HG03095 (cell line): ENCODE measurements at regions not wholly inside any gene's neighbourhood (a gene's known extent, or its start where the extent isn't known, plus 50 kb on each side); places are given as distances from the start of the nearest gene placed in this dataset.
"Not testable (repeated sequence)": the region's sequence is repeated elsewhere in the genome, so short reads cannot be mapped to it uniquely, and the experiment has no call there.

Experiments
- ATAC-seq: cut with Tn5 transposase; IDR thresholded peaks from one replicate; pipeline ENCODE4 v1.9.1; 2021; ENCODE audit warnings: moderate library complexity; ENCODE audit not compliant: unreplicated experiment

DNA sequence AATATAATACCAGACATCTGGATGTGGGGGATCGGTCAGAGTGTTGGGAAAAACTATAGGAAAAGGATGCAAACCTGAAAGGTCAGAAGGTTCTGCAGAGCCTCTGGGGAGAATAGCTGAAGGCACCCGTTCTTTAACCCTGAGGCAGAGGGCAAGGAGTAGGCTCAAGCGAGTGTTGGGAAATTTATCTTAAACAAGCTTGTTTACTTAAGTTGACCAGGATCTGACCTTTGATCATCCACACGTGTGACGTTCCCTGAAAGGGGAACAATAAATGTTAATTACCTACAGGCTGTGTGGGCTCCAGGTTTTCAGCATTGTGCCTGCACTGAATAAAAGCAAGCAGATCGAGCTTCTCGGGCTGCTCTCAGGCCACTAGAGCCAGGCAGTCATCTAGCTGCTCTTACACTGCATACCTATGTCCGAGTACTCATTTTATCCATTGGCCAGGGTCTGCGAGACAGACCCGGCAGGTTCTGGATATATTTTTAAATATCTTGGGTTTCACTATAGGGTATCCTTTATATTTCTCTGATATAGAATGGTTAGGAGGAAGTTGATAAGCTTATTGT, 400.6 kb upstream of the CHST9 start:
- no peak for ATAC-seq

GRCh38 chr18:27583466-27583865, 398.4 kb upstream of the CHST9 start:
- no peak for ATAC-seq

- ATAC-seq, result no peak
Observed at GRCh38 chr18:27582760-27583412, 397.8 kb upstream of the CHST9 start.

DNA sequence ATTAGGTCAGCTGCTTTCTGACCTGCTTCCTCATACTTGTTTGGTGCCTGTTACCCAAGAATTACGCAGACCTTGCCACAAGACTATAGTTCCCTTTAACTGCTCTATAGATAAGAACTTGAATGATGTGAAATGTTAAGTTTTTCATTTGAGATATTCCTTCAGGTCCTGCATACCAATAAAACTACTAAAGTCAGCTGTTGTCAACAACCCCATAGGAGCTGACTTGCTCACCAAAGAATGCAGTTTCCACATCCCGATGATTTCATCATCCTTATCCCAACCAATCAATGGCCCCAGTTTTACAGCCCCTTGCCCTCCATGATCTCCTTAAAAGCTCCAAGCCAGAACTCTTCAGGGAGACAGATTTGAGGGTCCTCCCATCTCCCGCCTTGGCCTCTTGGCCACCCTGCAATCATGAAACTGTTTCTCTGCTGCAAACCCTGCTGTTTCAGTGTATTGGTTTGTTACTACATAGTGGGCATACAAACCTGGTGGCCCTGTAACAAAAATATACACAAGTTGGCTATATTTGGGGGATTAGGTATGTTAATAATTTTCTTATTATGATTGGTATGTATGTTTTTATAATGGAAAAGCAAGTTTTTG, 396.3 kb upstream of the CHST9 start:
- ATAC-seq, result no peak

DNA sequence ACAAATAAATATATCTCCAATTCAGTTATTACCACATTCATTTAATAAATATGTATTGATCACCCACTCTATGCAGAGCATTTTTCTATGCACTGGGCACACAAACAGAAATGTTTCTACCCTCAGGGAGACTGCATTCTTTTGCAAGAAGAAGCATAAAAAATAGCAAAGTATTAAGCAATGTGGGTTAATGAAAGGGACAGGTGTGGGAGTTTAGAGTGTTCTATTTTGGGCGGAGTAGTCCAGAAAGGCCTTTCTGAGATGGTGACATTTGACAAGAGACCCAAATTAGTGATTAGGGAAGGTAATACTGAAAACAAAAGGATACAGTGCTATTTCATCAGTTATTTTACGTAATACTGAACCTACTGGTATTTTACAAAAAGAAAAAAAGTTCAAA, 394.3 kb upstream of the CHST9 start:
- ATAC-seq, result no peak

GRCh38 chr18:27577752-27578151, 392.6 kb upstream of the CHST9 start:
- ATAC-seq, result no peak

DNA sequence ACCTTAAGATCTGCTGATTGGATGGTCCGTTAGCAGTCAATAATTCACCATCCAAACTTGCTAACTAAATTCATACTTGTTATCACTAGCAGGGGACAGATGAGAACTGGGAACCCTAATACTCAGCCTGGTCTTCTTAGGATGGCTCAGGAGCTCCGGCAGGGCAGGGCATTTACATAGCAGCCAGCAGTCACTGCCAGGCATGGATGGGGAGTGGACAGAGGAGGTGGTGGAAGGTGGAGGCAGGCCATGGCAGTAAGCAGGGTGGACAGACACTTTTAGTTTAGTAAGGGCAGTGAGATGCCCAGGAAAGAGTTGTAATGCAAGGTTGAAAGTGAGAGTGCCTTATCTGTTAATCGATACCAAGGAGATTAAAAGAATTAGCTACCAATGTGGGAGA, 392.2 kb upstream of the CHST9 start:
- ATAC-seq, result no peak

- ATAC-seq, result no peak
Observed at GRCh38 chr18:27567434-27567833, 382.3 kb upstream of the CHST9 start.

DNA sequence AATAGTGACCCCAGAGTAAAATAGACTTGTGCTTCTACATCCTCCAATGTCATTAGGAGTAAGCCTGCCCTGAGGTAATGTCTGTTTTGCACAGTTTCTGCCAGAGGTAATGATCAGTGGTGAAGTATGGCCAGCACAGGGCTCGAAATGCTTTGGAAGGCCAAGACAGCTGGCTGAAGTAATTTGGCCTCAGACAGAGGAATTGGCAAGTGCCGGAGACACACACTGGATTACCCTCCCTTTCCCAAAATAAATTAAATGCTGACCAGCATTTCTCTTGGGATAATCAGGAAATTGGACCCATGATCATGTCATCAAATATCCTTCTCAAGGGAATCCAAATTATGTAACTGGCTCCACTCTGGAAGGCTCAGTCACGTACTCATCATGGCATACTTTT, 379.0 kb upstream of the CHST9 start:
- ATAC-seq, result no peak

- no peak for ATAC-seq
Observed at GRCh38 chr18:27558388-27559155, 373.5 kb upstream of the CHST9 start.

- no peak for ATAC-seq
Observed at GRCh38 chr18:27556741-27557140, 371.6 kb upstream of the CHST9 start.

DNA sequence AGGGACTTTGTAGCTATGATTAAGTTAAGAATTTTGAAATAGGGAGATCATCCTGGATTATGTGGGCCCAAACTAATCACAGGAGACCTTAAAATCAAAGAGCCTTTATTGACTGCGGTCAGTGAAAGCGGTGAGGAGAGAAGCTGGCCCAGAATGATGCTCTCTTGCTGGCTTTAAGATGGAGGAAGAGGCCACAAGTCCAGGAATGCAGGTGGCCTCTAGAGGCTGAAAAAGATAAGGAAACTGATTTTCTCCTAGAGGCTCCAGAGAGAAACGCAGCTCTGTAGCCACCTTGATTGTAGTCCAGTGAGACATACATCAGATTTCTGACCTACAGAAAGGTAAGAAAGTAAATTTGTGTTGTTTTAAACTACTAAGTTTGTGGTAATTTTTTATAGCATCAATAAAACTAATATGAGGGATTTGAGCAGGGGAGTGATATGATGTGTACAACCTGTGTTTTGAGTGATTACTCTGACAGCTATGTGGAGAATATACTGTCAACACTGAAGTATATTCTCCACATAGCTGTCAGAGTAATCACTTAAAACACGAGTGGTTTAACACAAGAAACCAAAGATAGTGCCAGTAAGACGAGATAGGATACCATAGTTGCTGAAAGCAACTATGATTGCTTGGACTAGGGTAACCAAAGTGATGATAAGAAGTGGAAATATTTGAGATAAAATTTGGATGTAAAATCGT, 364.4 kb upstream of the CHST9 start:
- ATAC-seq, result no peak

DNA sequence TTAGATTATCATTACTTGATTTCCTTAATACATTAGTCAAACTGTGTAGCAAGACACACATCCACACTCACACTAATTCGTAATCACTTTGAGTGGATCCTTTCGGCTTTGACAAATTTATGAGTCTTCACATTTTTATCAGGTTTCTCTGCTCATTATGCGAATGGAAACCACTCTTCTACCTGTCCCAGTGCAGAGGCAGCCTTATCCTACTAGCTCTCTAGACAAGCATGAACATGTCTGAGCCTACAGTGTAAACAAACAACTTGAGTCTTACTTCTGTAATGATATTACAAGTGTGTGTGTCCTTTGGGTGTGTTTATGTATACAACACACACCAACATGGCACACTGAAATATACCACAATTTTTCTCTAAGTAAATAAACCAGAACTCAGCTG, 361.9 kb upstream of the CHST9 start:
- no peak for ATAC-seq

GRCh38 chr18:27544206-27544605, 359.1 kb upstream of the CHST9 start:
- no peak for ATAC-seq

DNA sequence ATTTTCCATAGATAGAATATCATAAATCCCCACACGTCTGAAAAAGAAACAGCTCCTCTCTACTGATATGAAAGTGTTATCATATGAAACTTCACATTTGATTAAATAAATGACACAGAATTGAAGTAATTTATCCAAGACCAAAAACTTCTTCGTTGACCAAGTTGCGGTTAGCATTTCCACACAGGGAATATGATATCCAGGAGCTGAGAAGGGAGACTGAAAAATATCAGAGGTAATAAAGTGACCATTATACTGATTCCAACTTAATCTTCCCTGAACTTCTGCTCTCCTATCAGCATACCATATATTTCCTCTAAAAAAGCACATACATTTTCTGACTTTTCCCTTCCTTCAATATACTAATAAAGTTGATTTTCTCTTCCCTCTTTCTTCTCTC, 356.2 kb upstream of the CHST9 start:
- ATAC-seq, result no peak

GRCh38 chr18:27540111-27540510, 355.0 kb upstream of the CHST9 start:
- ATAC-seq, result no peak

GRCh38 chr18:27528925-27529521, 343.9 kb upstream of the CHST9 start:
- ATAC-seq, result no peak

- no peak for ATAC-seq
Observed at GRCh38 chr18:27527856-27528255, 342.7 kb upstream of the CHST9 start.

GRCh38 chr18:27520401-27520800, 335.3 kb upstream of the CHST9 start:
- ATAC-seq, result no peak

DNA sequence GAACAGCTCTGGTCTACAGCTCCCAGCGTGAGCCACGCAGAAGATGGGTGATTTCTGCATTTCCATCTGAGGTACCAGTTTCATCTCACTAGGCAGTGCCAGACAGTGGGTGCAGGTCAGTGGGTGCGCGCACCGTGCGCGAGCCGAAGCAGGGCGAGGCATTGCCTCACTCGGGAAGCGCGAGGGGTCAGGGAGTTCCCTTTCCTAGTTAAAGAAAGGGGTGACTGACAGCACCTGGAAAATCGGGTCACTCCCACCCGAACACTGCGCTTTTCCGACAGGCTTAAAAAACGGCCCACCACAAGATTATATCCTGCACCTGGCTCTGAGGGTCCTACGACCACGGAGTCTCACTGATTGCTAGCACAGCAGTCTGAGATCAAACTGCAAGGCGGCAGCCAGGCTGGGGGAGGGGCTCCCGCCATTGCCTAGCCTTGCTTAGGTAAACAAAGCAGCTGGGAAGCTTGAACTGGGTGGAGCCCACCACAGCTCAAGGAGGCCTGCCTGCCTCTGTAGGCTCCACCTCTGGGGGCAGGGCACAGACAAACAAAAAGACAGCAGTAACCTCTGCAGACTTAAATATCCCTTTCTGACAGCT, 325.0 kb upstream of the CHST9 start:
- ATAC-seq, result not testable (repeated sequence)

GRCh38 chr18:27501671-27502070, 316.6 kb upstream of the CHST9 start:
- ATAC-seq, result no peak
